ENCODE measurements at regions not wholly inside any gene's neighbourhood (a gene's known extent, or its start where the extent isn't known, plus 50 kb on each side); places are given as distances from the start of the nearest gene placed in this dataset.

GRCh38 chr10:121154846-121155245, 303.7 kb downstream of the WDR11 start:
- TF ChIP-seq ZBTB33 (IDR thresholded peaks at IDR 0.05; ENCODE audit: extremely low read depth, insufficient replicate concordance, low read length) (no peak), CTCF (IDR thresholded peaks at IDR 0.05 in 2 of 3, conservative IDR thresholded peaks at IDR 0.05 in 1 of 3; ENCODE audit: borderline replicate concordance in 1 of 3, insufficient read depth in 1 of 3, low read depth in 2 of 3, low read length in 2 of 3) (no peak), POLR2A (IDR thresholded peaks at IDR 0.05; ENCODE audit: borderline replicate concordance, extremely low read depth, insufficient read depth, insufficient read length) (no peak), EZH2phosphoT487 (IDR thresholded peaks at IDR 0.05; ENCODE audit: borderline replicate concordance) (no peak)
